Kidney (tissue), 13 donors: ENCODE measurements at regions not wholly inside any gene's neighbourhood (a gene's known extent, or its start where the extent isn't known, plus 50 kb on each side); places are given as distances from the start of the nearest gene placed in this dataset.

Experiments
- DNase-seq, 5 donors: peaks; one replicate each; pipeline ENCODE4 v3.0.0-alpha.2; 2013 to 2020
- FAIRE-seq: peaks from 2 replicates; lab custom pipeline; 2012; peaks lifted over from hg19 to GRCh38; lab: Jason Lieb, UNC
- H3K27ac ChIP-seq, 2 donors: one replicate each; pipeline ENCODE4 v1.7.0; 2013; ENCODE audit warnings: low read depth in 2 of 2, low read length in 2 of 2, inconsistent platforms in 1 of 2
- H3K27me3 ChIP-seq: one replicate; pipeline ENCODE4 v1.7.1; 2013; ENCODE audit warnings: low read length, inconsistent platforms; ENCODE audit not compliant: control insufficient read depth, insufficient read depth
- H3K36me3 ChIP-seq, 3 donors: one replicate each; pipeline versions ENCODE4 v1.7.0 to v1.7.1; 2013; ENCODE audit warnings: low read length in 3 of 3, control low read depth in 1 of 3, inconsistent platforms in 1 of 3; ENCODE audit not compliant: insufficient read depth in 3 of 3, control insufficient read depth in 2 of 3
- H3K4me1 ChIP-seq, 3 donors: one replicate each; pipeline versions ENCODE4 v1.7.0 to v1.7.1; 2013; ENCODE audit warnings: low read length in 3 of 3, inconsistent platforms in 1 of 3, low read depth in 1 of 3; ENCODE audit not compliant: control insufficient read depth in 2 of 3, insufficient read depth in 2 of 3
- H3K4me3 ChIP-seq, 3 donors: one replicate each; pipeline versions ENCODE4 v1.7.0 to v1.8.1; 2013; ENCODE audit warnings: low read length in 3 of 3, control low read depth in 1 of 3, inconsistent platforms in 1 of 3
- H3K9ac ChIP-seq, 3 donors: one replicate each; pipeline versions ENCODE4 v1.7.0 to v1.7.1; 2013; ENCODE audit warnings: low read length in 3 of 3, control low read depth in 1 of 3, inconsistent platforms in 1 of 3
- H3K9me3 ChIP-seq, 3 donors: one replicate each; pipeline versions ENCODE4 v1.7.0 to v1.7.1; 2013; ENCODE audit warnings: low read length in 3 of 3, control low read depth in 1 of 3, inconsistent platforms in 1 of 3; ENCODE audit not compliant: control insufficient read depth in 2 of 3, insufficient read depth in 1 of 3
- CTCF ChIP-seq: IDR thresholded peaks from 3 replicates; pipeline ENCODE4 v1.5.1; 2012; ENCODE audit warnings: mild to moderate bottlenecking, moderate library complexity, borderline replicate concordance; ENCODE audit not compliant: insufficient read depth; ENCODE audit errors: extremely low read depth
- intact Hi-C: fragments of 100-400 bp; cut with DNase I; formaldehyde crosslinking; loops from one replicate; pipeline ENCODE4 v1.11.1; 2022
- donor health status: control.
- donor health status: control.
- donor health status: control.
- donor health status: control.
- donor health status: control.
- donor health status: DM: yes; HTN: yes; CAD: no.
- donor health status: Normal renal cell carcinoma (clear cell type).

DNA sequence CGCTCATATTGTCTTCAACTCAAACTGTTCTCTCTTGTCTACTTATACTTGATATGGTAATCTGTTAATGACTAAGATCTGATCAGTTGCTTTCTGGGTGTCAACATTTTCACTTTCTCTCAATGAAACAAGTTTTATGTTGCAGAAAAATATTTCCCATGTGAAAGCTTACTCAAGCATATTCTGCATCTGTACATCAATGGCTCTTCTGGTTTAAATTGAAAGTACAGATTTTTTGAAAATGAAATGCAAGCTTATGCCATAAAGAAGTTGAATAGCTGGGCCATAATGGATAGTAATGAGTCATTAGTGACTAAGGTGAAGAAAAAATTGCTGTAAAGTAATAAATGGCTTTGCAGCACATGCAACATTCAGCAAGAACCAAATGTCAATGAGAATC is 140.7 kb downstream of the BCHE start:
- DNase-seq = no peak
- Histone ChIP-seq H3K27ac (no peak overlapping the region), H3K4me3 (no peak overlapping the region), H3K9me3 (peaks cover 0 to 6% (median 0%) of the 10 kb centered on the region in 3 donors), H3K36me3 (no peaks in the 10 kb centered on the region), H3K9ac (no peak overlapping the region), H3K4me1 (no peaks in the 10 kb centered on the region), H3K27me3 (no peaks in the 10 kb centered on the region)
- intact Hi-C loops = no loop called here
- no peak for FAIRE-seq
- no peak for TF ChIP-seq CTCF

DNA sequence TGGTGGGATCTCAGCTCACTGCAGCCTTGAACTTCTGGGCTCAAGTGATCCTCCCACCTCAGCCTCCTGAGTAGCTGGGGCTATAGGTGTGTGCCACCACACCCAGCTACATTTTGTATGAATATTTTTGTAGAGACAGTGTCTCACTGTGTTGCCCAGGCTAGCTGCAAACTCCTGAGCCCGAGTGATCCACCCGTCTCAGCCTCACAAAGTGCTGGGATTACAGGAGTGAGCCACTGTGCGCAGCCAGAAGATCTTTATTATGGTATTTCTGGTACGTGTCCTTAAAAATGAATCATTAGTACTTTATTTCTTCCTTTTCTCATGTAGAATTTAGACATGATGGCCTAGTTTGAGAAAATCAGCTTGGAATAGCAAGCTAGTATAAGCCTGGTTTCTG is 153.3 kb downstream of the BCHE start:
- DNase-seq = no peak
- intact Hi-C loops = no loop called here
- Histone ChIP-seq H3K36me3 (no peaks in the 10 kb centered on the region), H3K4me3 (no peak overlapping the region), H3K4me1 (no peaks in the 10 kb centered on the region), H3K9ac (no peak overlapping the region), H3K27ac (no peak overlapping the region), H3K9me3 (no peaks in the 10 kb centered on the region), H3K27me3 (no peaks in the 10 kb centered on the region)
- no peak for FAIRE-seq
- no peak for TF ChIP-seq CTCF

- Histone ChIP-seq H3K36me3 (no peaks in the 10 kb centered on the region), H3K4me3 (no peak overlapping the region), H3K9ac (no peak overlapping the region), H3K4me1 (no peaks in the 10 kb centered on the region), H3K27me3 (no peaks in the 10 kb centered on the region), H3K9me3 (no peaks in the 10 kb centered on the region), H3K27ac (no peak overlapping the region)
- DNase-seq (no peak), FAIRE-seq (no peak)
- TF ChIP-seq CTCF = no peak
- intact Hi-C loops = no loop called here
Observed at GRCh38 chr3:165682734-165683133, 154.5 kb downstream of the BCHE start.

GRCh38 chr3:165669967-165670366 is 167.3 kb downstream of the BCHE start:
- no peak for FAIRE-seq
- H3K4me3 ChIP-seq = no peak overlapping the region
- no peaks in the 10 kb centered on the region for H3K9me3 ChIP-seq
- intact Hi-C loops = no loop called here
- H3K36me3 ChIP-seq = no peaks in the 10 kb centered on the region
- no peaks in the 10 kb centered on the region for H3K27me3 ChIP-seq
- H3K27ac ChIP-seq = no peak overlapping the region
- DNase-seq = no peak
- no peak for TF ChIP-seq CTCF
- H3K9ac ChIP-seq = no peak overlapping the region
- no peaks in the 10 kb centered on the region for H3K4me1 ChIP-seq
